ENCODE measurements at regions not wholly inside any gene's neighbourhood (a gene's known extent, or its start where the extent isn't known, plus 50 kb on each side); places are given as distances from the start of the nearest gene placed in this dataset.
A peak's percentile ranks its signal among the peaks of the same experiment; 100 is the strongest.

GRCh38 chr18:1891641-1892040 is 679.7 kb downstream of the METTL4 start:
- no peak for DNase-seq

- no peak for DNase-seq
Measured at GRCh38 chr18:1892191-1892590, 679.1 kb downstream of the METTL4 start.

GRCh38 chr18:1895456-1896185 is 675.7 kb downstream of the METTL4 start:
- no peak for DNase-seq

GRCh38 chr18:1906421-1906820 is 664.9 kb downstream of the METTL4 start:
- peak in 1 of 2 experiments; percentile 20 for DNase-seq

GRCh38 chr18:1907470-1908206 is 663.7 kb downstream of the METTL4 start:
- no peak for DNase-seq

- peak in 1 of 2 experiments; percentile 54 for DNase-seq
Measured at GRCh38 chr18:1914489-1914888, 656.8 kb downstream of the METTL4 start.

GRCh38 chr18:1916869-1917523 is 654.3 kb downstream of the METTL4 start:
- no peak for DNase-seq

GRCh38 chr18:1917569-1917968 is 653.7 kb downstream of the METTL4 start:
- no peak for DNase-seq

GRCh38 chr18:1922066-1922465 is 649.2 kb downstream of the METTL4 start:
- DNase-seq: no peak

- DNase-seq: no peak
Measured at GRCh38 chr18:1928711-1929110, 642.6 kb downstream of the METTL4 start.

GRCh38 chr18:1929720-1930119 is 641.6 kb downstream of the METTL4 start:
- no peak for DNase-seq

- DNase-seq: no peak
Measured at GRCh38 chr18:1930291-1931270, 640.7 kb downstream of the METTL4 start.

GRCh38 chr18:1952486-1952885 is 618.8 kb downstream of the METTL4 start:
- no peak for DNase-seq

GRCh38 chr18:1954583-1955312 is 616.6 kb downstream of the METTL4 start:
- no peak for DNase-seq

- no peak for DNase-seq
Measured at GRCh38 chr18:1958798-1959197, 612.5 kb downstream of the METTL4 start.

GRCh38 chr18:1965016-1965415 is 606.3 kb downstream of the METTL4 start:
- DNase-seq: no peak

- DNase-seq: no peak
Measured at GRCh38 chr18:1965541-1965940, 605.8 kb downstream of the METTL4 start.

GRCh38 chr18:1968801-1969498 is 602.4 kb downstream of the METTL4 start:
- no peak for DNase-seq

GRCh38 chr18:1976484-1976883 is 594.8 kb downstream of the METTL4 start:
- no peak for DNase-seq

GRCh38 chr18:1982056-1982455 is 589.2 kb downstream of the METTL4 start:
- DNase-seq: no peak
